Astrocyte of the spinal cord (primary cell): ENCODE measurements at regions not wholly inside any gene's neighbourhood (a gene's known extent, or its start where the extent isn't known, plus 50 kb on each side); places are given as distances from the start of the nearest gene placed in this dataset.
"Not testable (repeated sequence)": the region's sequence is repeated elsewhere in the genome, so short reads cannot be mapped to it uniquely, and the experiment has no call there.

Source experiments
- DNase-seq: peaks from one replicate; pipeline ENCODE4 v3.0.0; 2011; ENCODE audit warnings: low read depth, low spot score
- H3K4me3 ChIP-seq: 2 replicates; pipeline ENCODE4 v1.5.1; 2011; ENCODE audit warnings: low read depth, mild to moderate bottlenecking, low read length, moderate library complexity
- in situ Hi-C: cut with HindIII; loops from 2 replicates; pipeline ENCODE4 v1.10.0; 2017; ENCODE audit warnings: low sequenced_read_pairs
- TF ChIP-seq, protein P1 (sequence below): IDR thresholded peaks from 2 replicates; pipeline ENCODE4 v1.5.1; 2012; ENCODE audit warnings: low read depth, mild to moderate bottlenecking, low read length, inconsistent platforms

DNA sequence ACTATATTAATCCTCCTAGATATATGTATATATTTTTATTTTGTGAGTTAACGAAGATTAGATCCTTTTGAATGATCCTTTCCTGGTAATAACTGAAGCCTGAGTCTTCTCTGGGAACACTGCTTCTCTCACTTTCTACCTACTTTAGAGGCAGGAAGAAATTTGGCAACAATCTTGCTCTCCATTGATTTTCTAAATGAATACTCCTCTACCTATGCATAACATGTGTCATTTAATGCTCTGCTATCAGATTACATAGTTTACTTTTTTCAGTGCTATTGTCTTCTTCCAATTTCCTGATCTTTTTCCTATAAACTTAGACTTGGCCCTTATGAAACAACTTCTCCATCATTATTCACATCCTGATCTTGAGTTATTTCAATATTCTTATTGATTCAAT, 60.4 kb upstream of the PDHA2 start:
- H3K4me3 ChIP-seq: no peak overlapping the region
- TF ChIP-seq, protein P1, sequence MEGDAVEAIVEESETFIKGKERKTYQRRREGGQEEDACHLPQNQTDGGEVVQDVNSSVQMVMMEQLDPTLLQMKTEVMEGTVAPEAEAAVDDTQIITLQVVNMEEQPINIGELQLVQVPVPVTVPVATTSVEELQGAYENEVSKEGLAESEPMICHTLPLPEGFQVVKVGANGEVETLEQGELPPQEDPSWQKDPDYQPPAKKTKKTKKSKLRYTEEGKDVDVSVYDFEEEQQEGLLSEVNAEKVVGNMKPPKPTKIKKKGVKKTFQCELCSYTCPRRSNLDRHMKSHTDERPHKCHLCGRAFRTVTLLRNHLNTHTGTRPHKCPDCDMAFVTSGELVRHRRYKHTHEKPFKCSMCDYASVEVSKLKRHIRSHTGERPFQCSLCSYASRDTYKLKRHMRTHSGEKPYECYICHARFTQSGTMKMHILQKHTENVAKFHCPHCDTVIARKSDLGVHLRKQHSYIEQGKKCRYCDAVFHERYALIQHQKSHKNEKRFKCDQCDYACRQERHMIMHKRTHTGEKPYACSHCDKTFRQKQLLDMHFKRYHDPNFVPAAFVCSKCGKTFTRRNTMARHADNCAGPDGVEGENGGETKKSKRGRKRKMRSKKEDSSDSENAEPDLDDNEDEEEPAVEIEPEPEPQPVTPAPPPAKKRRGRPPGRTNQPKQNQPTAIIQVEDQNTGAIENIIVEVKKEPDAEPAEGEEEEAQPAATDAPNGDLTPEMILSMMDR: no peak
- in situ Hi-C loops: no loop called here
- no peak for DNase-seq

DNA sequence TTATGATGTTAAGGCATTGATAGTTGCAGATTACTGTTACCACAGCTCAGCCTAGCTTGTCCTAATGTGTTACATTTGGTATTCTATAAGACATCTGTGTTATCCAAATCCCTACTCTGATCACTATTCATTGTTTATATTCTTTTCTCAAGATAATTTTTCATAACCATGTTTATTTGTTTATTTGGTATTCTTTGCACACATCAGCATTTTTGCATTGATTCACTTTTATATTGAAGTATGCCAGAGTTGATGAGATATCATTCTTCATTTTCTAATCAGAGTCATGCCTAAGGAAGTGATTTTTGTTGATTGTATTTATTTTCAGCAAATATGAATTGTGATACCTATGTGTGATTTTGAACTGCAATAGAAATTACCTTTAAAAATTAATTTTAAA, 61.2 kb upstream of the PDHA2 start:
- in situ Hi-C loops: no loop called here
- DNase-seq: no peak
- TF ChIP-seq, protein P1: no peak
- no peak overlapping the region for H3K4me3 ChIP-seq

DNA sequence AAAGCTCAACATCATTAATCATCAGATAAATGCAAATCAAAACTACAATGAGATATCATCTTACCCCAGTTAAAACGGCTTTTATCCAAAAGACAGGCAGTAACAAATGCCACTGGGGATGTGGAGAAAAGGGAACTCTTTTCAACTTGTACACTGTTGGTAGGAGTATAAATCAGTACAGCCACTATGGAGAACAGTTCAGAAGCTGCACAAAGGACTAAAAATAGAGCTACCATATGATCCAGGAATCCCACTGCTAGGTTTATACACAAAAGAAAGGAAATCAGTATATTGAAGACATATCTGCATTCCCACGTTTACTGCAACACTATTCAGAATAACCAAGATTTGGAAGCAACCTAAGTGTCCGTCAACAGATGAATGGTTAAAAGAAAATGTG, 69.3 kb upstream of the PDHA2 start:
- DNase-seq, in situ Hi-C loops: not testable (repeated sequence)

DNA sequence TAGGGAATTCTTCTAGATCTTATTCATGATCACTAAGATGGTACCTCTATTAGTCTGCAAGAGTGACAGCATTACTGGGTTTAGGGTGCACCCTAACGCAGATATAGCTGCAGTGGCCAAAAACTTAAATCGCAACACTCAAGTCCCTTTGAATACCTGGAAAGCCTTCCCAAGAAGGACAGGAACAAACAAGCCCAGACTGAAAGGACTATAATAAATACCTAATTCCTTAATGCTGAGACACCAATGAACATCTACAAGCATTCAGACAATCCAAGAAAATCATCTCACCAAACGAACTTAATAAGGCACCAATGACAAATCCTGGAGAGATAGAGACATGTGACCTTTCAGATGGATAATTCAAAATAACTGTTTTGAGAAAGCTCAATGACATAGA, 74.9 kb upstream of the PDHA2 start:
- TF ChIP-seq, protein P1: no peak
- in situ Hi-C loops: no loop called here
- no peak for DNase-seq
- no peak overlapping the region for H3K4me3 ChIP-seq

More for the DNA sequence above, 69.3 kb upstream of the PDHA2 start:
- H3K4me3 ChIP-seq: not testable (repeated sequence)

DNA sequence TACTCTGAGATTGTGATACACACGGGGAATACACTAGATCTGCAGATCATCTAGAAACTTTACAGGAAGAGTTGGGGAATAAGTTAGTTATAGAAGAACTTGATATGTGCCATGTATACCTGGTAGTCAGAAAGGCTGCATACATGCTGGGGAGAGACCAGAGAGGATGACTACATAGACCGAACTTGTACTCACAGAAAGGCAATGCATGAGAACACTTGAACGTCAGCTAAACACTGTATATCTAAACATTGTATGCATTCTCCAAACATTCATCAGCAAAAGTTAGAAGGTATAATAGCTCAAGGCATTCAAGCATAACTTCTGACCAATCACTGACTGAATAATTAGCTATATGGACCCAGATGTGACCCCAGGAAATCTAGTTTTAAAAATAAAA, 78.0 kb upstream of the PDHA2 start:
- in situ Hi-C loops: no loop called here
- TF ChIP-seq, protein P1: no peak
- no peak overlapping the region for H3K4me3 ChIP-seq
- DNase-seq: peak; percentile 1

DNA sequence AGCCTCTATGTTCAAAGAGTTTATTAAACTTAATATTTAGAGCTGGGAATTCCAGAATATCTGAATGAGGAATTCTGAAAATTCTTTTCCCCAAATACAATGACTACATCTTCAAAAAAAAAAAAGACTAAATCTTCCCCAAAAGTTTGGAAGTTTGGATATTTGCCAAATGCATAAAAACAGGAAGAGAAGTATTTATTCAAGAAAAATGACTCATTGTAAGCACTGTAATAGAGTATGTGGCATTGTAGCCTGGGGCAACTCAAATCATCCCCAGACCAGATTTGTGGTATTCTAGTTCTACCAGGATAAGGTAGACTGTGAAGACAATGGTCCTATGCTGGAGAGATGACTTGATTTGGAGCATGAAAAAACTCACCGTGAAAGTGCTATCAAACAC, 78.5 kb upstream of the PDHA2 start:
- TF ChIP-seq, protein P1: no peak
- peak; percentile 48 for DNase-seq

DNA sequence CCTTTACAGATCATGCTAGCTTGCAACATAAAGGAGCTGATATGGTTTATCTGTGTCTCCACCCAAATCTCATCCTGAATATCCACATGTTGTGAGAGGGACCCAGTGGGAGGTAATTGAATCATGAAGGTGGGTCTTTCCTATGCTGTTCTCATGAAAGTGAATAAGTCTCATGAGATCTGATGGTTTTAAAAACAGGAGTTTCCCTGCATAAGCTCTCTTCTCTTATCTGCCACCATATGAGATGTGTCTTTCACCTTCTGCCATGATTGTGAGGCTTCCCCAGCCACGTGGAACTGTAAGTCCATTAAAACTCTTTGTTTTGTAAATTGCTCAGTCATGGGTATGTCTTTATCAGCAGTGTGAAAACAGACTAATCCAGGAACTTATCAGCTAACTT, 79.2 kb upstream of the PDHA2 start:
- DNase-seq, in situ Hi-C loops: not testable (repeated sequence)

More for the DNA sequence above, 78.5 kb upstream of the PDHA2 start:
- in situ Hi-C loops: no loop called here
- no peak overlapping the region for H3K4me3 ChIP-seq

DNA sequence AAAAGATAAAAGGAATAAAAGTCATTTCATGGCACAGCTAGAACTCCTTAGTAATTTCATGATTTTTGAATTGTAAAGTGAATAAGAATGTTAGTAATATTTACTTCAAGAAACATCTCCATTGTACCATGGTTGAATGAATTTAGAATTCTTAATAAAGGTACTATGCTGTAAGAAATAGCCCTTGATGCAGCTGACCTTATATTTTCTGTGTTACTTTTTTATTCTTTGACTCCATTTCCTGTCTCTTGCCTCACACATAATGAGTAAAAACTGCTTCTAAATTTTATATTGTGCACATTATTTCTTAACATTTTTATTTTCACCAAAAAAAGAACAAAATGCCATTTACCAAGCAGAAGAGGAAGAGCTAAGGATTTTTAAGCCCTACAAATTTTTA, 81.9 kb upstream of the PDHA2 start:
- in situ Hi-C loops: no loop called here
- DNase-seq: no peak
- TF ChIP-seq, protein P1: no peak
- no peak overlapping the region for H3K4me3 ChIP-seq

More for the DNA sequence above, 79.2 kb upstream of the PDHA2 start:
- not testable (repeated sequence) for H3K4me3 ChIP-seq
